GM19239 (cell line): ENCODE measurements at regions not wholly inside any gene's neighbourhood (a gene's known extent, or its start where the extent isn't known, plus 50 kb on each side); places are given as distances from the start of the nearest gene placed in this dataset.

ENCODE experiments used
- DNase-seq: peaks from one replicate; pipeline ENCODE4 v3.0.0; 2011; ENCODE audit warnings: low spot score; ENCODE audit not compliant: insufficient read length
- FAIRE-seq: peaks from 2 replicates; lab custom pipeline; 2011; peaks lifted over from hg19 to GRCh38; lab: Jason Lieb, UNC

DNA sequence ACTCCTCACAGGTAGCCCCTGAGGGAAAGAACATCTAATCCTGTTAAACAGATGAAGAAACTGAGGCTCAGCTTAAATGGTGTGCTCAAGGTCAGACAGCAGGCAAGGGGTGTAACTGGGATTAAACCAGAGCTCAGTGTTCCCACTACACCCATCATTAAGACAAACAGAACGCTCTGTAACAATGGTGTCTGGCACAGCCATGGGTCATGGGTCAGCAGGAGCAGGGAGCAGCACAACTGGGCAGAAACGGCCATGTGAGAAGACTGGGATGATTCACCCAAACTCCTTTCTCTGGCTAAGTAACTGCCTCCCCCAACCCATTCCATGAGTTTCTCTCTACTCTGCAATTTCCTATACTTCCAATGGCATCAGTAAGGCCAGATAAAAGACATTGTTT is 85.5 kb upstream of the PDE1C start:
- no peak for FAIRE-seq
- DNase-seq = no peak

DNA sequence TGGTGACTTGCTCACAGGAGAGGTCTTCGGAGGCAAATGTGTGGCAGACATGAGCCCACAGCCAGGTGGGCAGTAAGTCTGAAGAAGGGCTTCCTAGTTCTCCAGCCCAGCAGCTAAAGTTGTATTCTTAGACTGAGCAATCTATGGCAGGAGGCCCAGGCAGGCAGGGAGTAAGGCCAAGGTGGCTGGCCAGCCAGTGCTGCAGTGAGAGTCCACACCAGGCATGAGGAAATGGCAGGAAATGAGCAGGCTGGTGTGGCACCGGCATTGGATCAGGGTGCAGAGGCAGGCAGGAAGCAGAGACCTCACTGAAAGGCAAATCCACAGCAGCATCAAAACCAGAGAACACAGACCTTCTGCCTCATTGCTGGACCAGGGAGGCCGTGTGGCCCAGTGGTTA is 84.6 kb upstream of the PDE1C start:
- FAIRE-seq (no peak), DNase-seq (no peak)

DNA sequence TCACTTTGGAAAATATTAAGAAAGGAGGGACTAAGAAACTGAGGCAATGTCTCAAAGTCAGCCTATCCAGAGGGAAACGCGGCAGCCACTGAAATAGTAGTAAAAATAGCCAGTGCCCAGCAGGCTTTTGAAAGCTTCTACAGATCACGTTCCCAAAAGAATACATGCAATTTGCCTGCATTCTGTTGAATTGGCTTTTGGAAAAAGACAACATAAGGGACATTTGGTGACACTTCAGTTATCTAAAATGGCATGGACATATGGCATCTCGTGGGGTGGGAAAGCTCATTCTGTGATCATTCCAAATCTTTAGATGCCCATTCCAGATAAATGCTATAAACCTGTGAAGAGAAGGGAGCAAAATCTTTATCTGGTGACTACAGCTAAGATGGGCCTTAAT is 82.8 kb upstream of the PDE1C start:
- no peak for FAIRE-seq
- DNase-seq = no peak

DNA sequence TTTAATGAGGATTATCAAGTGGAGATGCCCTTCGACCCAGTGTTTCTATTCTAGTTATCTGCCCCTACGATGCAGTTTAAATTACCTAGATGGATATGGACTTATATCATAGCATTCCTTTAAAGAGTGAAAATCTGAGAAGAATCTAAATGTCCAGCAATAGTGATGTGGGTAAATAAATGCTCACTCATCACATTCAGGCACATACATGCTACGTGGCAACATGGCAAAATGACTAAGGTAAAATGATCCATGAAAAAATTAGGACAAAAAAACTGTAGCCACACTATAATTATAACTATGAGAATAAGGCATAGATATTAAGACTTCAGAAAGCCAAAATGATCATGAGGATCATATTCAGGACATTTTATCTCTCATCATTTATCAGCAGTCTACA is 82.4 kb upstream of the PDE1C start:
- FAIRE-seq (no peak), DNase-seq (no peak)

DNA sequence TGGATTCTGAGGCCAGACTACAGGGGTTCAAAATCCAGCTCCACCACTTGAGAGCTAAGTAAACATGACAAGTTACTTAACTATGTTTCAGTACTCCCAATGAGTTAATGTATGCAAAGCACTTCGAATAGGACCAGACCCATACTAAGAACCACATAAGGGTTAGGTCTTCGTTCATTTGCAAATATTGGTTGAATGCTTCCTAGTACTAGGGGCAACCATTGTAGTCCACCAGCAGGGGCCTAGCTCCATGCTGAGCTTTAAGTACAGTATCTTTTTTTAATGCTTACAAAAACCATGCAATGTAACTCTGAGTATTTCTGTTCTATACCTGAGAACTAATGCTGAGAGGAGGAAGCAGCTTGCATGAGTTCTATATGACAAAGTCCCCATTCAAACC is 80.4 kb upstream of the PDE1C start:
- FAIRE-seq = no peak
- no peak for DNase-seq

DNA sequence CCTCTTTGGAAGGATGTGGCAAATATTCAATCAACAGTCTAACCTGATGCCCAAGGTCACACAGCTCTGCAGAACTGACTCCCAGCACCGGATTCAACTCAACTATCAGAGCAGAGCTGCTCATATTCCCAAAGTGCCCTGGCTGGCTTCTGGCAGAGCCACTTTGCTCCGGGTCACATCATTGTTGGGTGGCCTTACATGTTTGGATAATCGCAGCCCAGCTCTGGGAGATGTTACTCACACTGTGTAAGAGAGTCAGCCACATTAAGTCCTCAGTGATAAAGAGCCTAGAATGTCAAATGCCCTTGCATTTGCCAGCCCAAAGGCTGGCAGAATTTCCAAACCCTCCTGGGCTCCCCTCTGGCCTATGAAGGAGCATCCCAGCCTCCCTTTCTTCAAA is 79.8 kb upstream of the PDE1C start:
- DNase-seq (no peak), FAIRE-seq (no peak)

DNA sequence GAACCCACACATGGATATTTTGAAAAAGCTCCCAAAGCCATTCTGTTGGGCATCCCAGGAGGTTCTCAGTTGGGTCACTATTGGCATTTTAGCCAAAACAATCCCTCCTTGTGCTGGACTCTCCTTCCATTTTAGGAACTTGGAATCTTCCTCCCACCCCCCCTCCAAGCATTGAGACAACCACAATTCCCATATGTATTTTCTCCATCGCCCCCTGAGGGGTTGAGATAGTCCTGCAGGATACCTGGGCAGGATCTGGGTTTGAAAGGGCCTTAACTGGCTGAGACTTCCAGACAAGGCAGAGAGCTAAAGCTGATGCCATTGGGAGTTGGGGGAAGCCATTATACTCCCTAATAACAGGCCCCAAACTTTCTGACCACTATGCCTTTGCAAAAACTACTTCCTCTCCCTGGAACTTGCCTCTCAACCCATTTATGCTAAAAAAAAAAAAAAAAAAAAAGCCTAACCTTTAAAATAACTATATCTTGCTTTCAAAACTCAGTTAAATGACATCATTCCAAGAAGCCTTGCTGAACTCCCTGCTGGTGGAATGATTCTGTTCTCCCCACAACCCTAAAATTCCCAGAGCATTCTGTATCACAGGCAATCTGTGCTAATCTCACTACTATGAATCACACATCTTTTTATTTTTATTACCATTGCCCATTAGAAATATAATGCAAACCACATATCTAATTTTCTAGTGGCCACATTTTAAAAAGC is 77.5 kb upstream of the PDE1C start:
- FAIRE-seq = no peak
- no peak for DNase-seq

DNA sequence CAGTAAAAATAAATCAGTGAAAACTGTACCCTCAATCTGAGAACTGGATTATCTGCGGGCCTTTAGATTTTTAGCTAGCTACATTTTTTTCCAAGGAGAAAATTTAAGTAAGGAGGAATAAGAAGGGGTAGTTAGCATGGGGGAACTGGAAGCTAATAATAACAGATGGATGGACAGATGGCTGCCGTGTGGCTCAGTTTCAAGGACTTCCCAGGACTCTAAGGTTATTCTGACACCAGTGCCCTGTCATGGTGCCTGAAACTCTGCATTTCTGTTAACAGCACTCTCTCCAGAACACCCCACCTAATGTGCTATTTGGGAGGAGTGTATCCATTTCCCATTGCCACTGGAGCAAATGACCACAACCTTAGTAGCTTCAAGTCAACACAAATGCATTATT is 75.7 kb upstream of the PDE1C start:
- no peak for FAIRE-seq
- DNase-seq = no peak

DNA sequence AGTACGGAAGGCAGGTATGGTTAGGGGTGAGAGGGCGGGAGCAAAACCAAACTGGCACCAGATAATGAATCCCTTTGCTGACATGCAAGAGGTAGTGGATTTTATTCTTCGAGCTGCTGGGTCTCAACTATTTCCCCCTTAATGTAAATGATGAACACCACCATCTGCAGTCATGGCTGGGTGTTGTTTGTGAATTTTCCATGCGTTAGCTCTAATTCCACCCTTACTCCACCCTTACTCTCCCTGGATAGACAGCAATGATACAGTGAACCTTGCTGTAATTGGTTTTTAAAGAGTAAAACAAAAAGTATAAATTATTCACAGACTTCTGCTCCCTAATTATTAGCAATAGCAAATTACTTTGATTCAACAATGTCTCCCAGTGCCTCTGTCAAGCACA is 74.5 kb upstream of the PDE1C start:
- FAIRE-seq (no peak), DNase-seq (no peak)

DNA sequence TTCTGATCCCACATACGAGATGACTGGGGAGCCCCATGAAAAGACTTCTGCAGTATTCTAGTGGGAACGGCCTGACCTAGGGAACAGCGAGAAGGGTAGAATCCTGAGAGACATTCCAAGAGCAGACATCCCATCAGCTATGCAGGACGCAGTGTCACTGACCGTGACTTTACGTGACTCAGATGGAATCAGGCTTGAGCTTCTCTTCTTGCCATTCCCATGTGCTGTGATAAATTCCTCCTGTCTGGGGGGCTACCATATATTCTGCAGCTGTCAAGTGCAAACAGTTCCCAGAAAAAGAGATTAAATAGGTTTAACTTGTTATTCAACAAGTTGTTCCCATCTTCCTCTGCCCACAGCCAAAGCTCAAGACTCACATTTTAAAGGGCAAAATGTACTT is 73.1 kb upstream of the PDE1C start:
- no peak for FAIRE-seq
- no peak for DNase-seq

DNA sequence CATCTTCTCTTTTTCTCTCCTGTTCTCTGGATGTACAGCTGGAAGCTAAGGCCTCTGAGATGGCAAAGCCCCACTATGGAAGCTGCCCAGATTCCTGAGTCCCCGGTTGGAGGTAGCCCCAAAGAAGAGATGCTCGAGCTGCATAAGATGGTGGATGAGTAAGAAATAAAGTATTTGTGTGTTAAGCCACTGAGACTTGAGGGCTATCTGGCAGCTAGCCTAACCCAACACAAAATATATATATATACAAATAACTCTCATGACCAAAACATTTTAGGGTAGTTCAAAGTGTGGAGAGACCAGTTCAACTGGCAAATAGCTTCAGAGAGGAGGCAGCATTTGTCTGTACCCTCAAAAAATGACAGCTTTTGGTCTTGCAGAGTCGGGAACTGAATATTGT is 72.4 kb upstream of the PDE1C start:
- no peak for FAIRE-seq
- no peak for DNase-seq

DNA sequence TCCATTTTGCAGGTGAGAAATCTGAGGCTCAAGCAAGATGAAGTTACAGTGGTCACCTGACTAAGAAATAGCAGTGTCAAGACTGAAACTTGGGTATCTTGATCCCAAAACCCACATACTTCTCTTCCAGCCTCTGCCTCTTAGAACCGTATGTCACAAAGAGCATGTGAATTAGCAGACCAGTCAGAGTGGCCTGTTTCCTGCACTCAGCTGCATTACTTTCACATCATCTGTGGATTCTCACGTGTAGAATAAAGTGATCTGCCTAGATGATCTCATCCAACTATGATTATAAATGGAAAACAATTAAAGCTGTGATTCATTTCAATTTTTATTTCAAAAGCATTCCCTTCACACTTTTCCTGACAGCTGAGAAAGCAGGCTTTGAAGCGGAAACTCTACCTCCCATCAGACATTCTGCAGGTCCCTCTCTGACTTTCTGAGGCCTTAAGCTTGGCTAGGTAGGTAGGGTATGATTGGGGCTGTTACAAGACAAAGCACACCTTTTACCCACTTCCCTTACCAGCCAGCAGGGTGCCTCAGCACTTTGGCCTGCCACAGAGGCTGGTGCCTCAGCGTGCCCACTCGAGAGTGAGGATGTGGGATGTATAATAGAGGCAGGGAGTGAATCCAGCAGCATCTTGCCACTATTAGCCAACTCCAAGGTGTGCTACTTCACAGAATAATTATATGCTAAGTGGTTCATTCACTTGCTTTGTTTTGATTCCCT is 70.2 kb upstream of the PDE1C start:
- FAIRE-seq (no peak), DNase-seq (no peak)

DNA sequence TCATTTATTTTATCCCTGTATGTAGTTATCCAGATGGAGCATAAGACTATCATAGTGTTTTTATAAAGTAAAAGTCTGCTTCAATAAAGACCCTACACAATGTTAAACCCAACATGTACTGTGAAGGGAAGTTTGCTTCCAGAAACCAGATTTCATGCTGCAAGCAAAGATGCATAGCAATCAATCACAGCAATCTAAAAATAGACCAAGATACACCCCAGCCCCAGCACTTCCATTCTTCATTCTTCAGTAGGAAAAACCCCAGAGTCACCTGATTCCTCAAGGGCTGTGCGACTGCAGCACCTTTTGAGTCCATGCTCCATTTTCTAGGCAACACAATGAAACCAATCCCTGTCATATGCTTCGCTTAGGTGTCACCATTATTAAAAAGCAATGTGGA is 66.9 kb upstream of the PDE1C start:
- no peak for DNase-seq
- no peak for FAIRE-seq

DNA sequence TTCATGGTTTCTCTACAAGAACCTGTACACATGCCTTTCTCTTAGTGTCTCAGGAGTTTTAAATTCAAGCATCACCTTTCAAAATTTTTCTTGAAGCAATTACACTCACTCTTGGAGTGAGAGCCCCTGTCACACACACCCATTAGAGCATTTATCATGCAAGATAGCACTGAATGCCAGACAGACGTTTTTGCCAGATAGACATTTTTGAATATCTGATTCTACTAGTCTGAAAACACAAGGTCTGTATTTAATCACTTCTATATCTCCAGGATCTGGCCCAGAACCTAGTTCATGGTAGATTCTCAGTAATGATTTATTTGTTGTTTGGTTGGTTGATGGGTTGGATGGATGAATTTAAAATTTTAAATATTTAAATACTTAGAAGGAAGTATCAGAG is 60.9 kb upstream of the PDE1C start:
- FAIRE-seq (no peak), DNase-seq (no peak)

DNA sequence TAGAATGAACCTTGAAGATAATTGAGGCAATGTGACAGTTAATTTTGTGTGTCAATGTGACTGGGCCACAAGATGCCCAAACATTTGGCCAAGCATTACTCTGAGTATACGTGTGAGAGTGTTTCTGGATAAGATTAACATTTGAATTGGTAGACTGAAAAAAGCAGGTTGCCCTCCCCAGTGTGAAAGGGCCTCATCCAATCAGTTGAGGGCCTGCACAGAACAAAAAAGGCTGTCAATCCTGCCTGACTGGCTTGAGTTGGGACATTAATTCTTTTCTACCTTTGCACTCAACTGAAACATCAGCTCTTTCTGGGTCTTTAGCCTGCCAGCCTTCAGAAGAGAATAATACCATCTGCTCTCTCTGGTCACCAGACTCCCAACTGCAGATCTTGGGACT is 56.6 kb upstream of the PDE1C start:
- DNase-seq = no peak
- no peak for FAIRE-seq
